Thyroid gland (tissue), 4 donors: ENCODE measurements at regions not wholly inside any gene's neighbourhood (a gene's known extent, or its start where the extent isn't known, plus 50 kb on each side); places are given as distances from the start of the nearest gene placed in this dataset.

Source experiments
- DNase-seq, 2 donors: peaks; one replicate each; pipeline ENCODE4 v3.0.0-alpha.2; 2019
- H3K27ac ChIP-seq, 3 donors: fragments of 200-600 bp; sonication (generic); 1 replicate in 2 of 3; 2 replicates in 1 of 3; pipeline ENCODE4 v1.5.1; 2016 to 2019; ENCODE audit warnings: mild to moderate bottlenecking in 1 of 3, moderate library complexity in 1 of 3
- H3K27me3 ChIP-seq: fragments of 200-600 bp; sonication (generic); one replicate; pipeline ENCODE4 v1.5.1; 2019
- H3K36me3 ChIP-seq, 2 donors: fragments of 200-600 bp; sonication (generic); one replicate each; pipeline ENCODE4 v1.5.1; 2016 to 2019
- H3K4me1 ChIP-seq, 2 donors: fragments of 200-600 bp; sonication (generic); one replicate each; pipeline ENCODE4 v1.5.1; 2017 to 2019
- H3K4me3 ChIP-seq, 3 donors: fragments of 200-600 bp; sonication (generic); replicated peaks in 1 of 3; 1 replicate in 2 of 3; 2 replicates in 1 of 3; pipeline ENCODE4 v1.5.1; 2016; ENCODE audit warnings: mild to moderate bottlenecking in 1 of 3
- H3K9me3 ChIP-seq: fragments of 200-600 bp; sonication (generic); one replicate; pipeline ENCODE4 v1.5.1; 2017
- POLR2A ChIP-seq, 2 donors: fragments of 450-650 bp; IDR thresholded peaks; one replicate each; pipeline ENCODE4 v1.6.1; 2017; ENCODE audit warnings: antibody characterized with exemption in 2 of 2, mild to moderate bottlenecking in 2 of 2, moderate library complexity in 1 of 2
- WGBS, 2 donors: methylation state at CpG; one replicate each; pipeline ENCODE4 v1.1.5; 2017; 5-methylcytosine and 5-hydroxymethylcytosine counted together
- intact Hi-C: fragments of 100-400 bp; cut with DNase I; formaldehyde crosslinking; loops from one replicate; pipeline ENCODE4 v1.15.1; 2023
- TF ChIP-seq, protein P1 (sequence below), 6 experiments: fragments of 200-600 bp in 3 of 6; fragments of 450-650 bp in 3 of 6; sonication (generic) in 3 of 6; IDR thresholded peaks; one replicate each; pipeline ENCODE4 v1.5.1; 2016 to 2019; ENCODE audit warnings: antibody characterized with exemption in 6 of 6, mild to moderate bottlenecking in 2 of 6, inconsistent platforms in 1 of 6, moderate library complexity in 1 of 6

DNA sequence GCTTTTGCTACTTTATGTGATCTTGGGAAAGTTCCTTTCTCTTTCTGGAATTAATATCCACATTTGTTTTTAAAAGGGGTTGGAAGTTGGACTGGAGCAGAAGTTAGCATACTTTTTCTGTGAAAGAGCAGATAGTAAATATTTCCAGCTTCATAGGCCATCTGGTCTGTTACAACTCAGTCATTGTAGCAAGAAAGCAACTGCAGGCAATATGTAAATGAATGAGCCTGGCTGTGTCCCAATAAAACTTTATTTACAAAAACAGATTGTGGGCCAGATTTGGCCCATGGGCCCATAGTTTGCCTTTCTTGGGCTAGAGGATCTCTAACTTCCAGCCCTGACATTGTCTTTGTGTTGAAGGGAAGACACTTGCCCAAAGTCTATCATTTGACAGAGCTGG, 104.4 kb downstream of the ACTL7B start:
- TF ChIP-seq POLR2A (IDR thresholded peaks at IDR 0.05): no peak
- TF ChIP-seq, protein P1, sequence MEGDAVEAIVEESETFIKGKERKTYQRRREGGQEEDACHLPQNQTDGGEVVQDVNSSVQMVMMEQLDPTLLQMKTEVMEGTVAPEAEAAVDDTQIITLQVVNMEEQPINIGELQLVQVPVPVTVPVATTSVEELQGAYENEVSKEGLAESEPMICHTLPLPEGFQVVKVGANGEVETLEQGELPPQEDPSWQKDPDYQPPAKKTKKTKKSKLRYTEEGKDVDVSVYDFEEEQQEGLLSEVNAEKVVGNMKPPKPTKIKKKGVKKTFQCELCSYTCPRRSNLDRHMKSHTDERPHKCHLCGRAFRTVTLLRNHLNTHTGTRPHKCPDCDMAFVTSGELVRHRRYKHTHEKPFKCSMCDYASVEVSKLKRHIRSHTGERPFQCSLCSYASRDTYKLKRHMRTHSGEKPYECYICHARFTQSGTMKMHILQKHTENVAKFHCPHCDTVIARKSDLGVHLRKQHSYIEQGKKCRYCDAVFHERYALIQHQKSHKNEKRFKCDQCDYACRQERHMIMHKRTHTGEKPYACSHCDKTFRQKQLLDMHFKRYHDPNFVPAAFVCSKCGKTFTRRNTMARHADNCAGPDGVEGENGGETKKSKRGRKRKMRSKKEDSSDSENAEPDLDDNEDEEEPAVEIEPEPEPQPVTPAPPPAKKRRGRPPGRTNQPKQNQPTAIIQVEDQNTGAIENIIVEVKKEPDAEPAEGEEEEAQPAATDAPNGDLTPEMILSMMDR (IDR thresholded peaks at IDR 0.05): no peak
- intact Hi-C loops: loop anchor here (5.0 kb wide), 1 partner anchor 999 kb away; no protein-coding TSS in a partner anchor
- DNase-seq: no peak
- H3K9me3 ChIP-seq: no peaks in the 10 kb centered on the region
- no peaks in the 10 kb centered on the region for H3K4me1 ChIP-seq
- H3K27ac ChIP-seq: no peak overlapping the region
- no peaks in the 10 kb centered on the region for H3K27me3 ChIP-seq
- no peak overlapping the region for H3K4me3 ChIP-seq
- H3K36me3 ChIP-seq: no peaks in the 10 kb centered on the region

DNA sequence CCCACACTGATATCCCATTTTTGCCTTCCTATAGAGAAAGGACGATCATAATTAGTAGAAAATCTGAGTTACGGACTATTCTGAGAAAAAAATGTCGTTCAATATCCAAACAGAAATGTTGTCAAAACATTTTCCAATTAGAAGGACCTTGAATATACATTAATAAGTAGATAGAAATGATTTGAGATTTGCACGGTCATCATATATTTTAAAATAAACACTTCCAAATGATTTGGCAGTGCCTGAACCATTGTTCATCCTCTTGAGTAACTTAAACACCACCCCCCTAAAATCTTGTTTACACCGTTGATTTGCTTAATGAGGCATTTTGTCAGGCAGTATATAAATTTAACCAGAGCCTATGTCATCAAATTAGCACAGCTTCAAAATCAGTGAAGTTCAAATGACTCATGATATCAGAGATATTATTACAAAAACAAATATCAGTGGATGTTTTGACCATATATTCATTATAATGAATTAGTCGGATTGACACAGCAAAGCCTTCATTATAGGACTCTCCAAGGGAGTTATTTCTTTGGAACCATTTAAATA, 105.0 kb downstream of the ACTL7B start:
- no peak overlapping the region for H3K27ac ChIP-seq
- no peaks in the 10 kb centered on the region for H3K4me1 ChIP-seq
- 74 to 75% methylated on average over 6 of the region's 6 CpGs for WGBS, 2 donors
- intact Hi-C loops: loop anchor here (5.0 kb wide), 1 partner anchor 998 kb away; no protein-coding TSS in a partner anchor
- DNase-seq: no peak
- TF ChIP-seq POLR2A (IDR thresholded peaks at IDR 0.05): no peak
- TF ChIP-seq, protein P1 (IDR thresholded peaks at IDR 0.05): no peak
- H3K27me3 ChIP-seq: no peaks in the 10 kb centered on the region
- H3K4me3 ChIP-seq: no peak overlapping the region
- H3K9me3 ChIP-seq: no peaks in the 10 kb centered on the region
- H3K36me3 ChIP-seq: no peaks in the 10 kb centered on the region

DNA sequence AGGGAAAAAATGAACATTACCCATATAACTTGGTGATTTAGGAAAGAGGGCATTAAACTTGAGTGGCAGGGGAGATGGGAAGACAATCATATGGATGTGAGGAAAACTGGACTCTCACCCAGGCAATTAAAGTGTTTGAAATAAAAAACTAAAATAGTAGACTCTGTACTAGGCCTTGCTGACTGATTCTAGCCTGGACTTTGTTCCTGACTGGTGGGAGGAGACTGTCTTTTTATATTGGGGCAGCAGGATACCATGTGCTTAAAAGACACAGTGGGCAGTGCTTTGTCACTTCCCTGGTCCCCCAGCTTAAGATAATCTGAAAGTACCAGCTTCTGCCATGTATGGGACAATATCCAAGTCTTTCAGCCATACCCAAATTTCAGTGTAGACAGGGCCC, 107.0 kb downstream of the ACTL7B start:
- intact Hi-C loops: no loop called here
- Histone ChIP-seq H3K36me3 (no peaks in the 10 kb centered on the region), H3K27me3 (no peaks in the 10 kb centered on the region), H3K4me1 (peaks cover 5% of the 10 kb centered on the region in 2 donors), H3K4me3 (no peak overlapping the region), H3K9me3 (no peaks in the 10 kb centered on the region), H3K27ac (no peak overlapping the region)
- no peak for DNase-seq
- no peak for TF ChIP-seq POLR2A (IDR thresholded peaks at IDR 0.05)
- TF ChIP-seq, protein P1 (IDR thresholded peaks at IDR 0.05): no peak

DNA sequence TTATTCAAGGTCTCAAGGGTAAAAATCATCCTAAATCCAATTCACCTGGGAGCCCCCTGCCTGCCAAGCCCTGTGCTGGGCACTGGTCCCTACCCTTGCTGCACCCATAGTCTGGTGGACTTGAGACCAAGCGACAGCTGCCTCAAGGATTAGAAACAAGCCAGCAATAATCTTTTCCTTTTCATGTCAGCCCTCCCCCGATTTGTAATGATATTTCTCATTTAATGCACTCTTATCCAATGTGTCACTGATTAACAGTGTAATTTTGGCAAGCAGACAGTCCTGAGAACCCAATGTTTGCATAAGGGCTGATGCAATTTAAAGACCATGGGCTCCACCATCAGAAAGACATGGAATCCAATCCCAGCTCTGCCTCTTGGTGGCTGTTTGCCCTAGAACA, 108.9 kb downstream of the ACTL7B start:
- 68 to 83% methylated on average over 2 of the region's 2 CpGs for WGBS, 2 donors
- Histone ChIP-seq H3K4me1 (peaks cover 10 to 11% of the 10 kb centered on the region in 2 donors), H3K9me3 (no peaks in the 10 kb centered on the region), H3K27ac (no peak overlapping the region), H3K36me3 (no peaks in the 10 kb centered on the region), H3K27me3 (no peaks in the 10 kb centered on the region), H3K4me3 (no peak overlapping the region)
- no peak for DNase-seq
- intact Hi-C loops: no loop called here
- no peak for TF ChIP-seq POLR2A (IDR thresholded peaks at IDR 0.05)
- TF ChIP-seq, protein P1 (IDR thresholded peaks at IDR 0.05): no peak

DNA sequence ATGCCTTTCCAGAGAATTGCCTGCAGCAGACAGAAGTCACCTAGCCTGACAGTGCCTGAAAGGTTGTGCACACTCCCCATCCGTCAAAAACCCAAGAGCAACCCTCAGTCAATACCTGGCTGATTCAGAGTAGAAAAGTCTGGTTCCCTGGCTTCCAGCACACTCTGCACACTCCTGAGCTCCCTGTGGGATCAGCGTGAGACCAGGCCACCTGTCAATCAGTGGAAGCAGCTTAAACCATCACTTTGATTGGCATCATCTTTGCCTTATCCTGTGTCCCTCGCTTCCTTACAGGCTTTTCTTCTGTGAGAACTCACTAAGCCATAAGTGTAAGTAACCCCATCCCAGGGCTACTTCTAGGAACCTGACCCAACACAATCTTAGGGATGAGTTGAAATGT, 109.8 kb downstream of the ACTL7B start:
- no peak for TF ChIP-seq POLR2A (IDR thresholded peaks at IDR 0.05)
- TF ChIP-seq, protein P1 (IDR thresholded peaks at IDR 0.05): no peak
- Histone ChIP-seq H3K36me3 (no peaks in the 10 kb centered on the region), H3K27me3 (no peaks in the 10 kb centered on the region), H3K4me1 (peaks cover 10 to 11% of the 10 kb centered on the region in 2 donors), H3K27ac (no peak overlapping the region), H3K4me3 (no peak overlapping the region), H3K9me3 (no peaks in the 10 kb centered on the region)
- intact Hi-C loops: no loop called here
- DNase-seq: no peak
- 64 to 81% methylated on average over 3 of the region's 3 CpGs for WGBS, 2 donors
